ENCODE measurements at regions not wholly inside any gene's neighbourhood (a gene's known extent, or its start where the extent isn't known, plus 50 kb on each side); places are given as distances from the start of the nearest gene placed in this dataset.
A peak's percentile ranks its signal among the peaks of the same experiment; 100 is the strongest.

DNA sequence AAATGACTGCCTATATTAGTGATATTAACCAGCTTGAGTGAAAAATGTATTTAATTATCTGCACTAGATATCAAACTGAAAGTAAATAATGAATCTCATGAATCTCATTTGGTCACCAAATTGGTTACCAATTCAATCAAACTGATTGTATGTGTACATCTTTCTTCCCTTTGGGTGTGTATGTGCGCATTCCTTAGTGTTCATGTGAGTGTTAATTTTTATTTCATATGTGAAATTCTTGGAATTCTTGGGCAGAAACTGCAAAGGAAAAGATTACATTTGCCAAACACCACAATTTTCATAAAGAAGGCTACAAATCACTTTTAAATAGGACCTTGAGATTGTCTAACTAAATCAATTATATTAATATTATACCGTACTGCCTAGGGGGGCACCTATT lies 648.4 kb upstream of the MARCKS start (continued):
- TF ChIP-seq CTCF (conservative IDR thresholded peaks at IDR 0.05; ENCODE audit: low read depth in 2 of 2) (no peak), JUNB (IDR thresholded peaks at IDR 0.05; ENCODE audit: unreplicated experiment) (no peak)

GRCh38 chr6:113209315-113209714 lies 647.8 kb upstream of the MARCKS start:
- no peak overlapping the region for H3K4me3 ChIP-seq
- Mint-ChIP-seq H3K27me3 (ENCODE audit: insufficient read depth, low read depth, poor library complexity) (no peaks in the 10 kb centered on the region), H3K27ac (peak overlapping the region; percentile 62; the same call in 1 of the 2 replicates), H3K36me3 (ENCODE audit: low read depth) (no peaks in the 10 kb centered on the region), H3K4me3 (no peak overlapping the region), H3K9me3 (peaks cover 2% of the 10 kb centered on the region; the same call in 1 of the 3 replicates), H3K4me1 (peaks cover 7% of the 10 kb centered on the region; the same call in 2 of the 3 replicates)
- peaks cover 6% of the 10 kb centered on the region; the same call in 1 of the 2 replicates for H3K9me2 ChIP-seq (ENCODE audit: insufficient read depth)
- DNase-seq (ENCODE audit: low spot score) (peak; percentile 7), ATAC-seq (no peak)
- peaks cover 8% of the 10 kb centered on the region; the same call in 1 of the 2 replicates for H3K4me1 ChIP-seq (ENCODE audit: insufficient read depth)
- TF ChIP-seq, protein P1, sequence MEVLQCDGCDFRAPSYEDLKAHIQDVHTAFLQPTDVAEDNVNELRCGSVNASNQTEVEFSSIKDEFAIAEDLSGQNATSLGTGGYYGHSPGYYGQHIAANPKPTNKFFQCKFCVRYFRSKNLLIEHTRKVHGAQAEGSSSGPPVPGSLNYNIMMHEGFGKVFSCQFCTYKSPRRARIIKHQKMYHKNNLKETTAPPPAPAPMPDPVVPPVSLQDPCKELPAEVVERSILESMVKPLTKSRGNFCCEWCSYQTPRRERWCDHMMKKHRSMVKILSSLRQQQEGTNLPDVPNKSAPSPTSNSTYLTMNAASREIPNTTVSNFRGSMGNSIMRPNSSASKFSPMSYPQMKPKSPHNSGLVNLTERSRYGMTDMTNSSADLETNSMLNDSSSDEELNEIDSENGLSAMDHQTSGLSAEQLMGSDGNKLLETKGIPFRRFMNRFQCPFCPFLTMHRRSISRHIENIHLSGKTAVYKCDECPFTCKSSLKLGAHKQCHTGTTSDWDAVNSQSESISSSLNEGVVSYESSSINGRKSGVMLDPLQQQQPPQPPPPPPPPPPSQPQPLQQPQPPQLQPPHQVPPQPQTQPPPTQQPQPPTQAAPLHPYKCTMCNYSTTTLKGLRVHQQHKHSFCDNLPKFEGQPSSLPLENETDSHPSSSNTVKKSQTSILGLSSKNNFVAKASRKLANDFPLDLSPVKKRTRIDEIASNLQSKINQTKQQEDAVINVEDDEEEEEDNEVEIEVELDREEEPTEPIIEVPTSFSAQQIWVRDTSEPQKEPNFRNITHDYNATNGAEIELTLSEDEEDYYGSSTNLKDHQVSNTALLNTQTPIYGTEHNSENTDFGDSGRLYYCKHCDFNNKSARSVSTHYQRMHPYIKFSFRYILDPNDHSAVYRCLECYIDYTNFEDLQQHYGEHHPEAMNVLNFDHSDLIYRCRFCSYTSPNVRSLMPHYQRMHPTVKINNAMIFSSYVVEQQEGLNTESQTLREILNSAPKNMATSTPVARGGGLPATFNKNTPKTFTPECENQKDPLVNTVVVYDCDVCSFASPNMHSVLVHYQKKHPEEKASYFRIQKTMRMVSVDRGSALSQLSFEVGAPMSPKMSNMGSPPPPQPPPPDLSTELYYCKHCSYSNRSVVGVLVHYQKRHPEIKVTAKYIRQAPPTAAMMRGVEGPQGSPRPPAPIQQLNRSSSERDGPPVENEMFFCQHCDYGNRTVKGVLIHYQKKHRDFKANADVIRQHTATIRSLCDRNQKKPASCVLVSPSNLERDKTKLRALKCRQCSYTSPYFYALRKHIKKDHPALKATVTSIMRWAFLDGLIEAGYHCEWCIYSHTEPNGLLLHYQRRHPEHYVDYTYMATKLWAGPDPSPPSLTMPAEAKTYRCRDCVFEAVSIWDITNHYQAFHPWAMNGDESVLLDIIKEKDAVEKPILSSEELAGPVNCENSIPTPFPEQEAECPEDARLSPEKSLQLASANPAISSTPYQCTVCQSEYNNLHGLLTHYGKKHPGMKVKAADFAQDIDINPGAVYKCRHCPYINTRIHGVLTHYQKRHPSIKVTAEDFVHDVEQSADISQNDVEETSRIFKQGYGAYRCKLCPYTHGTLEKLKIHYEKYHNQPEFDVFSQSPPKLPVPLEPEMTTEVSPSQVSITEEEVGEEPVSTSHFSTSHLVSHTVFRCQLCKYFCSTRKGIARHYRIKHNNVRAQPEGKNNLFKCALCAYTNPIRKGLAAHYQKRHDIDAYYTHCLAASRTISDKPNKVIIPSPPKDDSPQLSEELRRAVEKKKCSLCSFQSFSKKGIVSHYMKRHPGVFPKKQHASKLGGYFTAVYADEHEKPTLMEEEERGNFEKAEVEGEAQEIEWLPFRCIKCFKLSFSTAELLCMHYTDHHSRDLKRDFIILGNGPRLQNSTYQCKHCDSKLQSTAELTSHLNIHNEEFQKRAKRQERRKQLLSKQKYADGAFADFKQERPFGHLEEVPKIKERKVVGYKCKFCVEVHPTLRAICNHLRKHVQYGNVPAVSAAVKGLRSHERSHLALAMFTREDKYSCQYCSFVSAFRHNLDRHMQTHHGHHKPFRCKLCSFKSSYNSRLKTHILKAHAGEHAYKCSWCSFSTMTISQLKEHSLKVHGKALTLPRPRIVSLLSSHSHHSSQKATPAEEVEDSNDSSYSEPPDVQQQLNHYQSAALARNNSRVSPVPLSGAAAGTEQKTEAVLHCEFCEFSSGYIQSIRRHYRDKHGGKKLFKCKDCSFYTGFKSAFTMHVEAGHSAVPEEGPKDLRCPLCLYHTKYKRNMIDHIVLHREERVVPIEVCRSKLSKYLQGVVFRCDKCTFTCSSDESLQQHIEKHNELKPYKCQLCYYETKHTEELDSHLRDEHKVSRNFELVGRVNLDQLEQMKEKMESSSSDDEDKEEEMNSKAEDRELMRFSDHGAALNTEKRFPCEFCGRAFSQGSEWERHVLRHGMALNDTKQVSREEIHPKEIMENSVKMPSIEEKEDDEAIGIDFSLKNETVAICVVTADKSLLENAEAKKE (CRISPR knock-in tag; IDR thresholded peaks at IDR 0.05), result peak; percentile 78
- TF ChIP-seq EZH2phosphoT487 (IDR thresholded peaks at IDR 0.05; ENCODE audit: unreplicated experiment) (no peak), NANOG (IDR thresholded peaks at IDR 0.05; ENCODE audit: borderline replicate concordance) (no peak)
- no peak overlapping the region for H2AFZ ChIP-seq
- H3K27me3 ChIP-seq (ENCODE audit: insufficient read depth), result no peaks in the 10 kb centered on the region
- no peaks in the 10 kb centered on the region for H3F3A ChIP-seq (replicated peaks; ENCODE audit: low read depth)
- no peaks in the 10 kb centered on the region for H3K79me2 ChIP-seq (replicated peaks; ENCODE audit: insufficient read depth)
- no peak overlapping the region for H3K4me2 ChIP-seq
- no peaks in the 10 kb centered on the region for H4K20me1 ChIP-seq (replicated peaks; ENCODE audit: insufficient read depth)
- H3K27ac ChIP-seq (ENCODE audit: low read depth), result no peak overlapping the region
- no peaks in the 10 kb centered on the region for H3K36me3 ChIP-seq (ENCODE audit: insufficient read depth)
